Activated CD4-positive, alpha-beta memory T cell treated with anti-CD3 and anti-CD28 coated beads for 36 hours (primary cell): ENCODE measurements at regions not wholly inside any gene's neighbourhood (a gene's known extent, or its start where the extent isn't known, plus 50 kb on each side); places are given as distances from the start of the nearest gene placed in this dataset.
"Not testable (repeated sequence)": the region's sequence is repeated elsewhere in the genome, so short reads cannot be mapped to it uniquely, and the experiment has no call there.

Experiments
- CTCF ChIA-PET: fragments of 350-600 bp; sonication (Branson Sonifier 250); formaldehyde crosslinking; loops from one replicate; lab custom pipeline; 2021; ENCODE audit warnings: antibody characterized with exemption, inconsistent platforms; lab: Charles Lee
- POLR2A ChIA-PET: fragments of 350-600 bp; sonication (Branson Sonifier 250); formaldehyde crosslinking; loops from one replicate; lab custom pipeline; 2021; ENCODE audit warnings: antibody characterized with exemption; lab: Charles Lee
- DNase-seq: peaks from one replicate; pipeline ENCODE4 v3.0.0-alpha.2; 2020
- H3K27ac Mint-ChIP-seq: one replicate; pipeline ENCODE4 v1.8.0; 2021; ENCODE audit warnings: mixed read lengths
- H3K27me3 Mint-ChIP-seq: one replicate; pipeline ENCODE4 v1.8.0; 2021; ENCODE audit warnings: mixed read lengths
- H3K36me3 Mint-ChIP-seq: one replicate; pipeline ENCODE4 v1.8.0; 2021; ENCODE audit warnings: mixed read lengths
- H3K4me1 Mint-ChIP-seq: one replicate; pipeline ENCODE4 v1.8.0; 2021; ENCODE audit warnings: low read depth, mixed read lengths
- H3K4me3 Mint-ChIP-seq: one replicate; pipeline ENCODE4 v1.8.0; 2021; ENCODE audit warnings: mild to moderate bottlenecking, mixed read lengths
- H3K9me3 Mint-ChIP-seq: one replicate; pipeline ENCODE4 v1.8.0; 2021; ENCODE audit warnings: mixed read lengths
- intact Hi-C: fragments of 100-400 bp; cut with micrococcal nuclease; formaldehyde crosslinking; loops from one replicate; pipeline ENCODE4 v1.15.1; 2023

DNA sequence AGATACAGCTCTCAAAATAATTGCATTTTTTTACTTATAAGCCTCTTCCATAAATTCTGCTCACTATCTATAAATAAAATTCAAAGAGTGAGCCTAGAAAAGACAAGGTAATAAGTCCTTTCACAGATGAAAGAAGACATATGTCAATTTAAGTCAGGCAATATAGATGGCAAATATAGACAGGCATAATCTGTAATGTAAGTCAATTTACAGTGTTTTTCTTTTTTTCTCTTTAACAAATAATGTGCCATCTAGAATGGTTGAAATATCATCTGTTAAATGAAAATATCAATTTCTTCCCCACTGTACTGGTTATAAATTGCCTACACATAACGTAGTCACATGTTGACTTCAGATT is 1409.2 kb upstream of the GOT2 start:
- H3K4me1 Mint-ChIP-seq: no peaks in the 10 kb centered on the region
- no peaks in the 10 kb centered on the region for H3K36me3 Mint-ChIP-seq
- H3K27ac Mint-ChIP-seq: no peak overlapping the region
- POLR2A ChIA-PET: no interaction called here
- DNase-seq: no peak
- no peak overlapping the region for H3K4me3 Mint-ChIP-seq
- no peaks in the 10 kb centered on the region for H3K27me3 Mint-ChIP-seq
- H3K9me3 Mint-ChIP-seq: peaks cover 26% of the 10 kb centered on the region
- CTCF ChIA-PET: no interaction called here
- intact Hi-C loops: no loop called here

DNA sequence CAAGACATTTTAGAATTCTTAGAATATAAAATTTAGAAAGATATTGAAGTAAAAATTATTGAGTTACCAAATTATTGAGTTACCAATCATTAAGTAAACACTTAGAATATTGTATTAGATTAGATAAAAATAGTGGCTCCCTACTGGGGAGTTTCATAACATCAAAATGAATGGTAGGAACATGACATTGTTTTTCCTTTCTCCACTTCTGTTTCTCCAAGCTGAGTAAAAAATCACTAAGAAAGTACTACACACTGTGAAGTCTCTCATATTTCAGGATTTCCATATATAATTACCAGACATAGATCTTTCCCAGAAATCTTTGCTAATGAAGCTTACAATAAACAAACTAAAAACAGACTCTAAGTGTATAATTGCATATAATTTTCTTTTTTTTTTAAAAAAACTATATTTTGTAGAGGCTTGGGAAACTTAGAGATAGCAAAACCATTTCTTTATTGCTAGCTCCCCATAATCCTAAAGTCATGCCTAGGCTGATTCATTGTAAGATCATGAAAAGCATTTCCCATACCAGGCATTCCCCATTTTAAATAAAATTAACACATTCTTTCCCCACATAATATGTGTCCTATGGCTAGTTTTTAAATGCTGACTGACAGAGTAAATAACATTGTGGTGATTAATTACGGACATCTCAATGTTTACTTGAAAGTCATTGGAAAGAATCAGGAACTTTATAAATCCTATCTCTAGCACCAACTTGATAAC is 1408.7 kb upstream of the GOT2 start:
- H3K27me3 Mint-ChIP-seq: no peaks in the 10 kb centered on the region
- intact Hi-C loops: no loop called here

DNA sequence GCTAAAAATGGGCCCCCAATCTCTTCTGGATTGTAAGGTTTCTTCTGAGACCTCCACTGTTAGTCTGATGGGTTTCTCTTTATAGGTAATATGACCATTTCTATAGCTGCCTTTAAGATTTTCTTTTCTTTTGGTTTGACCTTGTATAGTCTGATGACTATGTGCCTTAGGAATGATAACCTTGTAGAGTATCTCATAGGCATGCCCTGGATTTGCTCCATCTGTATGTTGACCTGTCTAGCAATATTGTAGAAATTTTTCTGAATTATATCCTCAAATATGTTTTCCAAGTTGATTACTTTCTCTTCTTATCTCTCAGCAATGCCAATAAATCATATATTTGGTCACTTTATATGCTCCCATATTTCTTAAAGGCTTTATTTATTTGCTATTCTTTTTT is 1403.8 kb upstream of the GOT2 start:
- Mint-ChIP-seq H3K27ac (no peak overlapping the region), H3K36me3 (peaks cover 1% of the 10 kb centered on the region), H3K9me3 (peaks cover 36% of the 10 kb centered on the region), H3K4me3 (no peak overlapping the region), H3K27me3 (no peaks in the 10 kb centered on the region), H3K4me1 (no peaks in the 10 kb centered on the region)
- ChIA-PET POLR2A (no interaction called here), CTCF (no interaction called here)
- DNase-seq: no peak
- intact Hi-C loops: no loop called here

More for the DNA sequence above, 1408.7 kb upstream of the GOT2 start:
- H3K27ac Mint-ChIP-seq: no peak overlapping the region
- ChIA-PET POLR2A (no interaction called here), CTCF (interaction anchor here (1.2 kb wide), 1 partner anchor 1329 kb away, joined by 5 read pairs; no protein-coding TSS in a partner anchor)
- H3K36me3 Mint-ChIP-seq: no peaks in the 10 kb centered on the region
- no peak overlapping the region for H3K4me3 Mint-ChIP-seq
- H3K9me3 Mint-ChIP-seq: peaks cover 26% of the 10 kb centered on the region
- DNase-seq: no peak
- no peaks in the 10 kb centered on the region for H3K4me1 Mint-ChIP-seq

DNA sequence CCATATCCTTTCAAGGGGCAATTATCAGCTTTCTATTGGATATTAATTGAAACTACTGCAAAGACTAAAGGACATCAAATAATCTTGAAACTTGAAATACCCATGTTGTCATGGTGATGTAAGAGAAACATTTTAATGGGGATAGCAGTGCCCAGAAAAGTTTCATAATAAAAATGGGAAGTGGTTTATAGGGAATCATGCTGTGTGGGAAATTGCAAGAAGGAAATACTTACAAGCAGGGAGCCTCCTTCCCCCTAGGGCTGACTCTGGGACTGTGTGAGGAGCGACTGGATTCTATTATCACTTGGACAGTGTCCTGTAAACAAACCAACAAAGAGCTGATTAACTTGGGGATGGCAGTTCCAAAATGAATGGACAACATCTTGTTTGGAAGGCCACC is 1393.1 kb upstream of the GOT2 start:
- DNase-seq: no peak
- no peak overlapping the region for H3K4me3 Mint-ChIP-seq
- intact Hi-C loops: no loop called here
- peaks cover 1% of the 10 kb centered on the region for H3K36me3 Mint-ChIP-seq
- no peaks in the 10 kb centered on the region for H3K27me3 Mint-ChIP-seq
- CTCF ChIA-PET: no interaction called here
- H3K9me3 Mint-ChIP-seq: peaks cover 33% of the 10 kb centered on the region
- H3K27ac Mint-ChIP-seq: no peak overlapping the region
- H3K4me1 Mint-ChIP-seq: no peaks in the 10 kb centered on the region
- POLR2A ChIA-PET: no interaction called here

DNA sequence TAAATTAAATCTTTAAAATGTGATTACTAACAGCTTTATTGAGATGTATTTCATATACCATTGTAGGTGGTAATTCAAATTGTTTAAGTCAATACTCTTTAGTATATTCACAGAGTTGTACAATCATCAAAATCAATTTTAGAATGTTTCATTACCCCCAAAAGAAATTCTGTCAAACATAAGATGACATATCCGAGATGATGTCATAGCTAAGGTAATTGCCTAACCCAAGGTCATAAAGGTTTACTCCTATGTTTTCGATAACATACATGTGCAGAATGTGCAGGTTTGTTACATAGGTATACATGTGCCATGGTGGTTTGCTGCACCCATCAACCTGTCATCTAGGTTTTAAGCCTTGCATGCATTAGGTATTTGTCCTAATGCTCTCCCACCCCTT is 1392.0 kb upstream of the GOT2 start:
- not testable (repeated sequence) for H3K36me3 Mint-ChIP-seq

DNA sequence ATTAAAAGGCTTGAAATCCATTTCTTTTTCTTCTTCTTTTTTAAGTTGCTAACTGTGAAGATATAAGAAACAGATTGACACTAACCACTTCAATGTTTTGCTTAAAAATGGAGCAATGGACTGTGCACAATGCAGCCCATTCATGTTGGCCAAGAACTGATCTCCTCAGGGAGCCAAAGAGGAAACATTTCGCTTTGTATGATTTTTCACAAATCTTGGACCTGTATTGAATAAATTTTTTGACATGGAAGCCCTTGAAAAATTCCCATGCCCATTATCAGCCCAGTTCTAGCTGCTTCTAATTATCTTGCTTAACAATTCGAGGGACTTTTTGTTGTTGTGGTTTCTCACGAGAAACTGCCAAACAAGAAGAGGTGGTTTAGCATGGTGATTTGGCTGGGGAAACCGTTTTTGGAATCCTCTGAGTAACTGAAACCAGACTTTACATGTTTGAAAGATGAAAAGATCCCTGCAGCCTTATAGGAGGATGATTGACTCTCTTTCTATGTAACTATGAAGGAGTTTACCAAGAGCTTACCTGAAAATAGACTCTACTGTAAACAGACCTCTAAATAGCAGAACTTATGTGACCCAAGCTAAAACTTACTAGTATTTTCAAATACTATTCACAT is 1389.4 kb upstream of the GOT2 start:
- H3K9me3 Mint-ChIP-seq: peaks cover 30% of the 10 kb centered on the region
- CTCF ChIA-PET: no interaction called here
- peaks cover 1% of the 10 kb centered on the region for H3K36me3 Mint-ChIP-seq
- H3K4me3 Mint-ChIP-seq: no peak overlapping the region
- H3K4me1 Mint-ChIP-seq: no peaks in the 10 kb centered on the region
- POLR2A ChIA-PET: no interaction called here
- no peak for DNase-seq
- H3K27me3 Mint-ChIP-seq: no peaks in the 10 kb centered on the region
- intact Hi-C loops: no loop called here
- H3K27ac Mint-ChIP-seq: no peak overlapping the region

More for the DNA sequence above, 1392.0 kb upstream of the GOT2 start:
- DNase-seq, intact Hi-C loops, H3K4me3 Mint-ChIP-seq, H3K27me3 Mint-ChIP-seq, CTCF ChIA-PET, H3K27ac Mint-ChIP-seq, H3K4me1 Mint-ChIP-seq, POLR2A ChIA-PET: not testable (repeated sequence)
- peaks cover 38% of the 10 kb centered on the region for H3K9me3 Mint-ChIP-seq

DNA sequence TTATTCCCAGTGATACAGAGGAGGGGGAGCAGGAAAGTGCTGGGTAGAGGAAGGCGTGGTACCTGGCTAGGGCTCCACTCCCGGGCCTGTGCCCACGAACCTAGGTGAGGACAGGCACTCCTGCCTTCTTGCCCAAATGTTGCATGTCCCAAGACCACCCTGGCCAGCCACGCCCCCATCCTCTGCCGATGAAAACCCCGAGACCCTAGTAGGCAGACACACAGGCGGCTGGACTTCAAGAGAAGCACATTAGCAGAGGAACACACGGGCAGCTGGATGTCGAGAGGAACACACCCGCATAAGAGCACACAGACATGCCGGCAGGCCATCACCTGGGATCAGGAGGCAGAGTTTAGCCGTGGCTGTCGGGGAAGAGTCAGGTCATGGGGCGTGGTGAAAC is 1386.5 kb upstream of the GOT2 start:
- Mint-ChIP-seq H3K36me3 (peaks cover 1% of the 10 kb centered on the region), H3K27me3 (no peaks in the 10 kb centered on the region), H3K4me3 (no peak overlapping the region), H3K9me3 (peaks cover 29% of the 10 kb centered on the region), H3K4me1 (no peaks in the 10 kb centered on the region), H3K27ac (no peak overlapping the region)
- ChIA-PET POLR2A (no interaction called here), CTCF (no interaction called here)
- intact Hi-C loops: no loop called here
- no peak for DNase-seq

DNA sequence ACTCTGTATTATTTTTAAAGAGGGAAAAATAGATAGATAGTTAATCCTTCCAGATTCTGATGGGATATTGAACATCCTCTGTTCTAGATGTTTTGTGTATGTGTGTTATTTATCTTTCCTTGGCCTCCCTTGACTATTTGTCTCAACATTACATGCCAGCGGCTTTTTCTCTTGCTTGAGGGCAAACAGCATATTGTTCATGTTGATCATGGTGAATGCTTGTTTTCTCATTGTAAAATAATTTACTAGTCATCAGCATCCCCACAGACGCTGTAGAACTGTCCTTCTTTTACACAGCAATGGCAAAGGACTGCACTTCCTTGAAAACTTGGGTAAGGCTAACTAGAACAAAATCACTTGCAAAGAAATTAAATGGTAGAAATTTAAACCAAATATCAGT is 1376.4 kb upstream of the GOT2 start:
- Mint-ChIP-seq H3K4me1 (no peaks in the 10 kb centered on the region), H3K4me3 (no peak overlapping the region), H3K27me3 (no peaks in the 10 kb centered on the region), H3K9me3 (peaks cover 30% of the 10 kb centered on the region), H3K27ac (no peak overlapping the region), H3K36me3 (no peaks in the 10 kb centered on the region)
- ChIA-PET POLR2A (no interaction called here), CTCF (no interaction called here)
- intact Hi-C loops: no loop called here
- DNase-seq: no peak

DNA sequence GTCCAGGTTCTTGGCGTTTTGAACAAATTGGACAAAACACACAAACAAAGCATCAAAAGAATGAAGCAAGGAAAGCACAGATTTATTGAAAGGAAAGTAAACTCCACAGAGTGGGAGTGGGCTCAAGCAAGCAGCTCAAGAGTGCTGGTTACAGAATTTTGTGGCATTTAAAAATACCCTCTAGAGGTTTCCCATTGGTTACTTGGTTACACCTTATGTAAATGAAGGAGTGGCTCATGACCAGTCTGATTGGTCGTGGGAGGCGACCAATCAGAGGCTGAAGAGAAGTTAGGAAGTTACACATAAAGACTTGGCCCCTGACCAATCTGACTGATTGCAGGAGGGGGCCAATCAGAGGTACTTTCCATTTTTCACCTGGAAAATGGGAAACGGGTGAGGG is 1373.8 kb upstream of the GOT2 start:
- H3K4me1 Mint-ChIP-seq: no peaks in the 10 kb centered on the region
- intact Hi-C loops: no loop called here
- H3K4me3 Mint-ChIP-seq: no peak overlapping the region
- no peak overlapping the region for H3K27ac Mint-ChIP-seq
- ChIA-PET POLR2A (no interaction called here), CTCF (no interaction called here)
- no peak for DNase-seq
- no peaks in the 10 kb centered on the region for H3K36me3 Mint-ChIP-seq
- no peaks in the 10 kb centered on the region for H3K27me3 Mint-ChIP-seq
- H3K9me3 Mint-ChIP-seq: peaks cover 34% of the 10 kb centered on the region

DNA sequence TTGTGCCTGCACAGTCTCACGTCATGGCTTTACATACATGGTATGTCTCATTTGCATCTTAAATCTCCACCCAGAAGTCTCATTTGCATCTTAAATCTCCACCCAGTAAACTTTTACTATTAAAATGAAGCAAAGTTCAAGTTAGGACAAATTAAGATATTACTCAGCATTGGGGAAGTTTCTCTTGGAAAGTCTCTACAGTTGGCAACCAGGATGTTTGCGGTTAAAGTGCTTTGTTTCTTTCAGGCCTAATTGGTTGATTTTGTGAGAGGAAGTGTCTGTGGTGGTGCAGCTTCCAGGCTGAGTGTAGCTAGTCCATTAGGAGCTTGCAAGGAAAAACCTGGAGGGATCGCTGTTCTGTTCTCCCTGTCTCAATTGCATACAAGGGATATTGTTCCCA is 1373.3 kb upstream of the GOT2 start:
- intact Hi-C loops: no loop called here
- H3K9me3 Mint-ChIP-seq: peaks cover 34% of the 10 kb centered on the region
- H3K4me1 Mint-ChIP-seq: no peaks in the 10 kb centered on the region

DNA sequence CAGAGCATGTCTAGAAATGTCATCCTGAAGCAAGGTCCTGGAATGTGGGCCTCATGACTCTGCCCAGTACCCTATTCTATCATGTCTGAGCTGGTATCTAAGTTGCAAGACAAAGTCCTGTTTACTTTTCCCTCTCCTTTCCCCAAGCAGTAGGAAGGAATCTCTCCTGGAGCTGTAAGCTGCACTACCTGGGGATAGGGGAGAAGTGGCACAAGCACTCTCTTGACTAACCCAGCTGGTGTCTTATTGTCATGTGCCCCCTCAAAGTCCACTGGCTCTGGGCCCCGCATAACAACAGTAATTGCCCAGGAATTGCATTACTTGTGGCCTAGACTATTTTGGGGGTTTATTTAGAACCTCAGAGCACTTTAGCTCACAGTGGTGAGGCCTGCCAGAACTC is 1366.3 kb upstream of the GOT2 start:
- Mint-ChIP-seq H3K27ac (no peak overlapping the region), H3K4me1 (no peaks in the 10 kb centered on the region), H3K9me3 (peaks cover 42% of the 10 kb centered on the region), H3K4me3 (no peak overlapping the region), H3K36me3 (no peaks in the 10 kb centered on the region), H3K27me3 (no peaks in the 10 kb centered on the region)
- ChIA-PET CTCF (no interaction called here), POLR2A (no interaction called here)
- no peak for DNase-seq
- intact Hi-C loops: no loop called here

More for the DNA sequence above, 1373.3 kb upstream of the GOT2 start:
- DNase-seq: no peak
- POLR2A ChIA-PET: no interaction called here
- Mint-ChIP-seq H3K4me3 (no peak overlapping the region), H3K27me3 (no peaks in the 10 kb centered on the region), H3K27ac (no peak overlapping the region), H3K36me3 (no peaks in the 10 kb centered on the region)
- CTCF ChIA-PET: no interaction called here

DNA sequence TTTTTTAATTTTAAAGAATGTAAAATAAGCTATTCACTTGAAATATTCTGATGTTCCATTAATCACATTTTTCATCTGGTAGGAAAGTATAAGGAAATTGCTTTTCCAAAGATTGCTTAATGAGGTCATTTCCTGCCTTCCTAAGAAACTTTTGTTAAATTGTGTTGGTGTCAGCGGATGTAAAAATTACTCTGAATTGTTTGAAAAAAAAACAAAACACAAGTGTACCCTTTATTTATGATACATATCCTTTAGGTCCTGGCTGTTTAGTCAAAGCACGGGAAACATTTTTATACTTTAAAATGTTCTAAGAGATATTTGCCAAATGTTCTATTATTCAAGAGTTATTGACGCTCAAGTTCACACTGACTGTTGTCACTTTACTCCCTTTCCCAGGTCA is 1357.4 kb upstream of the GOT2 start:
- ChIA-PET CTCF (no interaction called here), POLR2A (no interaction called here)

DNA sequence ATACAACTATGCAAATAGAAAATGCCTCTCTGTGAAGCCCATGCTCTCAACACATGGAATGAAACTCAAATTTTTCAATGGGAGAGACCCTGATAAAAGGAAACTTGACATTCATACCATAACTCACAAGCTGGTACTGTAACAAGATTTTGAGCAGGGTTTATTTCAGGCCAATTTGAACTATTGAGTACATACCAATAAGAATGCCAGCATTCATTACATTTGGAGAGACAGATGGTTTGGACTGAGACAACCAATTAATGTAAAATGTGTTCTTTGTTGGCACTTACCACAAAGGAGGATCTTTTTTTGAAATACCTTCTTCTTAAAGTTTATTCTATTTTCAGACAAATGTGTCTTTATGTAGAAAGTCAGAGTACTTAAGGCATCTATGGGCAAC is 1357.0 kb upstream of the GOT2 start:
- Mint-ChIP-seq H3K4me1 (no peaks in the 10 kb centered on the region), H3K36me3 (no peaks in the 10 kb centered on the region), H3K27ac (no peak overlapping the region), H3K27me3 (no peaks in the 10 kb centered on the region), H3K4me3 (no peak overlapping the region), H3K9me3 (peaks cover 27% of the 10 kb centered on the region)
- ChIA-PET CTCF (no interaction called here), POLR2A (no interaction called here)
- intact Hi-C loops: no loop called here
- no peak for DNase-seq

More for the DNA sequence above, 1357.4 kb upstream of the GOT2 start:
- Mint-ChIP-seq H3K9me3 (peaks cover 28% of the 10 kb centered on the region), H3K27me3 (no peaks in the 10 kb centered on the region), H3K36me3 (no peaks in the 10 kb centered on the region), H3K4me1 (no peaks in the 10 kb centered on the region), H3K27ac (no peak overlapping the region), H3K4me3 (no peak overlapping the region)
- intact Hi-C loops: no loop called here
- no peak for DNase-seq
